Neural progenitor cell (in vitro differentiated cells): ENCODE measurements at regions not wholly inside any gene's neighbourhood (a gene's known extent, or its start where the extent isn't known, plus 50 kb on each side); places are given as distances from the start of the nearest gene placed in this dataset.
"Not testable (repeated sequence)": the region's sequence is repeated elsewhere in the genome, so short reads cannot be mapped to it uniquely, and the experiment has no call there.

Experiments used
- EZH2 ChIP-seq: fragments of 200-600 bp; sonication (generic); IDR thresholded peaks from 2 replicates; pipeline ENCODE4 v1.6.1; 2017; ENCODE audit warnings: antibody characterized with exemption, mild to moderate bottlenecking, moderate library complexity
- EZH2phosphoT487 ChIP-seq: fragments of 200-600 bp; sonication (generic); IDR thresholded peaks from 2 replicates; pipeline ENCODE4 v1.6.1; 2017; ENCODE audit warnings: antibody characterized with exemption
- TF ChIP-seq, protein P1 (sequence below): fragments of 200-600 bp; sonication (generic); IDR thresholded peaks from 2 replicates; pipeline ENCODE4 v1.5.1; 2017; ENCODE audit warnings: antibody characterized with exemption, mild to moderate bottlenecking

DNA sequence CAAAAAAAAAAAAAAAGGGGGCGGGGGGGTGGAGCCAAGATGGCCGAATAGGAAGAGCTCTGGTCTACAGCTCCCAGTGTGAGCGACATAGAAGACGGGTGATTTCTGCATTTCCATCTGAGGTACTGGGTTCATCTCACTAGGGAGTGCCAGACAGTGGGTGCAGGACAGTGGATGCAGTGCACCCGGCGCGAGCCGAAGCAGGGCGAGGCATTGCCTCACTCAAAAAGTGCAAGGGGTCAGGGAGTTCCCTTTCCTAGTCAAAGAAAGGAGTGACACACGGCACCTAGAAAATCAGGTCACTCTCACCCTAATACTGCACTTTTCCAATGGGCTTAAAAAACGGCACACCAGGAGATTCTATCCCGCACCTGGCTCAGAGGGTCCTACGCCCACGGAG lies 755.0 kb upstream of the PITX2 start:
- not testable (repeated sequence) for TF ChIP-seq EZH2phosphoT487, EZH2
- TF ChIP-seq, protein P1, sequence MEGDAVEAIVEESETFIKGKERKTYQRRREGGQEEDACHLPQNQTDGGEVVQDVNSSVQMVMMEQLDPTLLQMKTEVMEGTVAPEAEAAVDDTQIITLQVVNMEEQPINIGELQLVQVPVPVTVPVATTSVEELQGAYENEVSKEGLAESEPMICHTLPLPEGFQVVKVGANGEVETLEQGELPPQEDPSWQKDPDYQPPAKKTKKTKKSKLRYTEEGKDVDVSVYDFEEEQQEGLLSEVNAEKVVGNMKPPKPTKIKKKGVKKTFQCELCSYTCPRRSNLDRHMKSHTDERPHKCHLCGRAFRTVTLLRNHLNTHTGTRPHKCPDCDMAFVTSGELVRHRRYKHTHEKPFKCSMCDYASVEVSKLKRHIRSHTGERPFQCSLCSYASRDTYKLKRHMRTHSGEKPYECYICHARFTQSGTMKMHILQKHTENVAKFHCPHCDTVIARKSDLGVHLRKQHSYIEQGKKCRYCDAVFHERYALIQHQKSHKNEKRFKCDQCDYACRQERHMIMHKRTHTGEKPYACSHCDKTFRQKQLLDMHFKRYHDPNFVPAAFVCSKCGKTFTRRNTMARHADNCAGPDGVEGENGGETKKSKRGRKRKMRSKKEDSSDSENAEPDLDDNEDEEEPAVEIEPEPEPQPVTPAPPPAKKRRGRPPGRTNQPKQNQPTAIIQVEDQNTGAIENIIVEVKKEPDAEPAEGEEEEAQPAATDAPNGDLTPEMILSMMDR = not testable (repeated sequence)
